Neural cell (in vitro differentiated cells): ENCODE measurements at regions not wholly inside any gene's neighbourhood (a gene's known extent, or its start where the extent isn't known, plus 50 kb on each side); places are given as distances from the start of the nearest gene placed in this dataset.

Experiments
- H2AFZ ChIP-seq: fragments of 200-600, 300-800 bp; sonication (generic), shearing (Covaris generic); 2 replicates; pipeline ENCODE4 v1.6.0; 2014; ENCODE audit warnings: low read depth, mild to moderate bottlenecking, antibody characterized with exemption, low read length, moderate library complexity
- H3F3A ChIP-seq: fragments of 200-600 bp; shearing (Covaris generic); 2 replicates; pipeline ENCODE4 v1.6.1; 2016; ENCODE audit warnings: mild to moderate bottlenecking, moderate library complexity, mixed read lengths, antibody characterized with exemption, low read length; ENCODE audit not compliant: insufficient read depth, poor library complexity, severe bottlenecking
- H3K27ac ChIP-seq: fragments of 200-600, 300-800 bp; sonication (generic), shearing (Covaris generic); 2 replicates; pipeline ENCODE4 v1.5.1; 2014; ENCODE audit warnings: mild to moderate bottlenecking, low read length, moderate library complexity
- H3K27me3 ChIP-seq: fragments of 300-800, 200-600 bp; sonication (generic), shearing (Covaris generic); 2 replicates; pipeline ENCODE4 v1.6.0; 2014; ENCODE audit warnings: mild to moderate bottlenecking, low read depth, low read length, moderate library complexity; ENCODE audit not compliant: insufficient read depth
- H3K36me3 ChIP-seq: fragments of 300-800, 200-600 bp; sonication (generic), shearing (Covaris generic); 2 replicates; pipeline ENCODE4 v1.5.1; 2014; ENCODE audit warnings: mild to moderate bottlenecking, antibody characterized with exemption, low read length, moderate library complexity; ENCODE audit not compliant: insufficient read depth
- H3K4me2 ChIP-seq: fragments of 300-800, 200-600 bp; sonication (generic), shearing (Covaris generic); 2 replicates; pipeline ENCODE4 v1.6.0; 2014; ENCODE audit warnings: mild to moderate bottlenecking, low read length
- H3K4me3 ChIP-seq: fragments of 300-800, 200-600 bp; sonication (generic), shearing (Covaris generic); 2 replicates; pipeline ENCODE4 v1.5.1; 2014; ENCODE audit warnings: mild to moderate bottlenecking, low read length, moderate library complexity
- H3K79me2 ChIP-seq: fragments of 200-600 bp; shearing (Covaris generic); replicated peaks from 2 replicates; pipeline ENCODE4 v1.6.0; 2014; ENCODE audit warnings: mild to moderate bottlenecking, low read length, moderate library complexity; ENCODE audit not compliant: insufficient read depth
- H3K9ac ChIP-seq: fragments of 300-800, 200-600 bp; sonication (generic), shearing (Covaris generic); 2 replicates; pipeline ENCODE4 v1.6.1; 2016; ENCODE audit warnings: mild to moderate bottlenecking, low read length, mixed read lengths
- H3K9me2 ChIP-seq: fragments of 200-600 bp; shearing (Covaris generic); 2 replicates; pipeline ENCODE4 v1.6.1; 2016; ENCODE audit warnings: mild to moderate bottlenecking, low read length, mixed read lengths; ENCODE audit not compliant: insufficient read depth
- H3K9me3 ChIP-seq: fragments of 200-600, 300-800 bp; sonication (generic), shearing (Covaris generic); 2 replicates; pipeline ENCODE4 v1.6.1; 2016; ENCODE audit warnings: mild to moderate bottlenecking, mixed run types, low read length, moderate library complexity, mixed read lengths
- H4K20me1 ChIP-seq: fragments of 200-600 bp; shearing (Covaris generic); 2 replicates; pipeline ENCODE4 v1.6.1; 2016; ENCODE audit warnings: mild to moderate bottlenecking, mixed run types; ENCODE audit not compliant: insufficient read depth
- CTCF ChIP-seq: fragments of 450-650 bp; IDR thresholded peaks from 2 replicates; pipeline ENCODE4 v1.5.1; 2014; ENCODE audit warnings: antibody characterized with exemption, mild to moderate bottlenecking, moderate library complexity; ENCODE audit not compliant: poor library complexity, severe bottlenecking
- EP300 ChIP-seq: fragments of 450-650 bp; conservative IDR thresholded peaks from 2 replicates; pipeline ENCODE4 v1.6.1; 2014; ENCODE audit warnings: antibody characterized with exemption, mild to moderate bottlenecking, moderate library complexity; ENCODE audit not compliant: poor library complexity, severe bottlenecking
- EZH2 ChIP-seq: fragments of 200-600, 300-800 bp; shearing (Covaris generic), sonication (generic); IDR thresholded peaks from 2 replicates; pipeline ENCODE4 v1.6.1; 2014; ENCODE audit warnings: antibody characterized with exemption, low read length, borderline replicate concordance, mild to moderate bottlenecking; ENCODE audit not compliant: insufficient read depth, poor library complexity, severe bottlenecking
- MXI1 ChIP-seq: fragments of 450-650 bp; conservative IDR thresholded peaks from 2 replicates; pipeline ENCODE4 v1.6.1; 2014; ENCODE audit warnings: antibody characterized with exemption, mild to moderate bottlenecking; ENCODE audit not compliant: poor library complexity, severe bottlenecking
- POLR2AphosphoS5 ChIP-seq: IDR thresholded peaks from 2 replicates; pipeline ENCODE4 v1.6.1; 2012
- RAD21 ChIP-seq: fragments of 450-650 bp; conservative IDR thresholded peaks from 2 replicates; pipeline ENCODE4 v1.6.1; 2014; ENCODE audit warnings: antibody characterized with exemption, mild to moderate bottlenecking, moderate library complexity
- REST ChIP-seq: IDR thresholded peaks from 2 replicates; pipeline ENCODE4 v1.6.1; 2012; ENCODE audit warnings: borderline replicate concordance
- SMC3 ChIP-seq: fragments of 450-650 bp; conservative IDR thresholded peaks from 2 replicates; pipeline ENCODE4 v1.6.1; 2014; ENCODE audit warnings: antibody characterized with exemption, mild to moderate bottlenecking, moderate library complexity; ENCODE audit not compliant: poor library complexity
- TAF1 ChIP-seq: IDR thresholded peaks from 2 replicates; pipeline ENCODE4 v1.6.1; 2012; ENCODE audit warnings: low read depth

GRCh38 chr5:35513612-35514011 lies 104.1 kb upstream of the SPEF2 start:
- Histone ChIP-seq H3K27ac (no peak overlapping the region), H3K9ac (no peak overlapping the region), H4K20me1 (no peaks in the 10 kb centered on the region), H3K36me3 (no peaks in the 10 kb centered on the region), H3K4me2 (no peak overlapping the region), H3K9me3 (no peaks in the 10 kb centered on the region), H3F3A (no peaks in the 10 kb centered on the region), H3K27me3 (no peaks in the 10 kb centered on the region), H3K9me2 (no peaks in the 10 kb centered on the region), H2AFZ (no peak overlapping the region), H3K79me2 (no peaks in the 10 kb centered on the region), H3K4me3 (no peak overlapping the region)
- TF ChIP-seq CTCF (no peak), REST (no peak), EP300 (no peak), POLR2AphosphoS5 (no peak), EZH2 (no peak), TAF1 (no peak), MXI1 (no peak), SMC3 (no peak), RAD21 (no peak)

GRCh38 chr5:35502206-35502605 lies 115.5 kb upstream of the SPEF2 start:
- Histone ChIP-seq H3K36me3 (no peaks in the 10 kb centered on the region), H3K79me2 (no peaks in the 10 kb centered on the region), H3K9me3 (no peaks in the 10 kb centered on the region), H3K9ac (no peak overlapping the region), H2AFZ (no peak overlapping the region), H3K27me3 (no peaks in the 10 kb centered on the region), H3K27ac (no peak overlapping the region), H3K4me3 (no peak overlapping the region), H3F3A (no peaks in the 10 kb centered on the region), H3K4me2 (no peak overlapping the region), H4K20me1 (no peaks in the 10 kb centered on the region), H3K9me2 (no peaks in the 10 kb centered on the region)
- TF ChIP-seq TAF1 (no peak), REST (no peak), SMC3 (no peak), MXI1 (no peak), POLR2AphosphoS5 (no peak), RAD21 (no peak), CTCF (no peak), EP300 (no peak), EZH2 (no peak)
